Endothelial cell of umbilical vein (primary cell): ENCODE measurements at regions not wholly inside any gene's neighbourhood (a gene's known extent, or its start where the extent isn't known, plus 50 kb on each side); places are given as distances from the start of the nearest gene placed in this dataset.

ENCODE experiments used
- BruUV-seq: library from RNA; stranded (reverse); fragments of 400-500 nt; replicated peaks from 2 replicates; lab custom pipeline; 2021; lab: Mats Ljungman, UMichigan
- CTCF ChIA-PET: fragments of 300-600, 350-600 bp; sonication (Branson Sonifier 250); formaldehyde crosslinking; loops from one replicate; lab custom pipeline; 2021; ENCODE audit warnings: antibody characterized with exemption, inconsistent platforms; lab: Charles Lee
- POLR2A ChIA-PET: fragments of 300-600, 350-600 bp; sonication (Branson Sonifier 250); formaldehyde crosslinking; loops from one replicate; lab custom pipeline; 2021; ENCODE audit warnings: antibody characterized with exemption, inconsistent platforms; lab: Charles Lee
- DNase-seq: peaks from one replicate; pipeline ENCODE4 v3.0.0-alpha.2; 2011; ENCODE audit warnings: low read depth, low spot score
- FAIRE-seq: peaks from 2 replicates; lab custom pipeline; 2011; peaks lifted over from hg19 to GRCh38; lab: Jason Lieb, UNC
- H2AFZ ChIP-seq: 2 replicates; pipeline ENCODE4 v1.6.0; 2012; ENCODE audit warnings: low read depth, low read length, control low read depth, inconsistent platforms
- H3K27ac ChIP-seq: 2 replicates; pipeline ENCODE4 v1.5.1; 2011; ENCODE audit warnings: low read depth, mild to moderate bottlenecking, control low read depth, low read length, moderate library complexity; ENCODE audit not compliant: insufficient read depth
- H3K27me3 ChIP-seq, 2 experiments: 2 replicates each; pipeline versions ENCODE4 v1.6.0 to v1.6.1; 2011; ENCODE audit warnings: low read length in 2 of 2, mixed read lengths in 1 of 2; ENCODE audit not compliant: control insufficient read depth in 2 of 2, insufficient read depth in 2 of 2
- H3K36me3 ChIP-seq, 2 experiments: 2 replicates in 1 of 2; 3 replicates in 1 of 2; pipeline ENCODE4 v1.5.1; 2011; ENCODE audit warnings: low read length in 2 of 2, mild to moderate bottlenecking in 1 of 2, moderate library complexity in 1 of 2; ENCODE audit not compliant: control insufficient read depth in 2 of 2, insufficient read depth in 2 of 2; ENCODE audit errors: extremely low read depth in 1 of 2
- H3K4me1 ChIP-seq: 3 replicates; pipeline ENCODE4 v1.5.1; 2011; ENCODE audit warnings: mild to moderate bottlenecking, low read length; ENCODE audit not compliant: control insufficient read depth, insufficient read depth; ENCODE audit errors: extremely low read depth
- H3K4me2 ChIP-seq: 2 replicates; pipeline ENCODE4 v1.6.1; 2011; ENCODE audit warnings: low read length, control low read depth, mixed read lengths; ENCODE audit not compliant: insufficient read depth
- H3K4me3 ChIP-seq, 3 experiments: fragments of 200-600 bp in 1 of 3; sonication (generic), shearing (Covaris generic) in 1 of 3; replicated peaks in 1 of 3; 2 replicates each; pipeline ENCODE4 v1.5.1; 2011 to 2016; ENCODE audit warnings: control low read depth in 3 of 3, low read length in 3 of 3, mild to moderate bottlenecking in 2 of 3, inconsistent platforms in 1 of 3, low read depth in 1 of 3, moderate library complexity in 1 of 3; ENCODE audit not compliant: insufficient read depth in 1 of 3
- H3K79me2 ChIP-seq: 2 replicates; pipeline ENCODE4 v1.6.0; 2012; ENCODE audit warnings: low read length, inconsistent platforms; ENCODE audit not compliant: control insufficient read depth, insufficient read depth
- H3K9ac ChIP-seq: replicated peaks from 2 replicates; pipeline ENCODE3; 2011; ENCODE audit warnings: low read length, control low read depth; ENCODE audit not compliant: insufficient read depth; ENCODE audit errors: extremely low read depth
- H3K9me1 ChIP-seq: replicated peaks from 3 replicates; pipeline ENCODE4 v1.6.0; 2011; ENCODE audit warnings: mild to moderate bottlenecking, low read length; ENCODE audit not compliant: control insufficient read depth, insufficient read depth; ENCODE audit errors: extremely low read depth
- H3K9me3 ChIP-seq: replicated peaks from 2 replicates; pipeline ENCODE4 v1.5.1; 2012; ENCODE audit warnings: low read length, inconsistent platforms; ENCODE audit not compliant: control insufficient read depth, insufficient read depth
- H4K20me1 ChIP-seq: replicated peaks from 2 replicates; pipeline ENCODE3; 2011; ENCODE audit warnings: mild to moderate bottlenecking, low read length; ENCODE audit not compliant: control insufficient read depth, insufficient read depth; ENCODE audit errors: extremely low read depth
- EZH2 ChIP-seq: IDR thresholded peaks from 2 replicates; pipeline ENCODE4 v1.6.1; 2012; ENCODE audit warnings: borderline replicate concordance, low read depth, mild to moderate bottlenecking, moderate library complexity, low read length, inconsistent platforms; ENCODE audit not compliant: severe bottlenecking
- FOS ChIP-seq: IDR thresholded peaks from 2 replicates; pipeline ENCODE4 v1.6.1; 2011; ENCODE audit warnings: mild to moderate bottlenecking, low read length, moderate library complexity, borderline replicate concordance; ENCODE audit not compliant: insufficient read depth
- GATA2 ChIP-seq: IDR thresholded peaks from 2 replicates; pipeline ENCODE4 v1.7.0; 2011; ENCODE audit warnings: low read depth, mild to moderate bottlenecking, moderate library complexity, mixed read lengths, low read length; ENCODE audit not compliant: insufficient read length, insufficient read depth
- JUN ChIP-seq: IDR thresholded peaks from 2 replicates; pipeline ENCODE4 v1.6.1; 2011; ENCODE audit warnings: borderline replicate concordance, low read depth; ENCODE audit not compliant: insufficient read length, insufficient read depth
- MYC ChIP-seq: IDR thresholded peaks from one replicate; pipeline ENCODE4 v1.6.1; 2011; ENCODE audit warnings: mild to moderate bottlenecking, low read depth, low read length
- POLR2A ChIP-seq: IDR thresholded peaks from 2 replicates; pipeline ENCODE4 v1.6.1; 2012; ENCODE audit warnings: low read depth, mild to moderate bottlenecking, control low read depth, low read length
- POLR2AphosphoS5 ChIP-seq: IDR thresholded peaks from 2 replicates; pipeline ENCODE4 v1.6.1; 2012; ENCODE audit warnings: low read depth, mild to moderate bottlenecking, control low read depth, low read length, moderate library complexity; ENCODE audit not compliant: insufficient read depth
- dilution Hi-C: fragments of 300-500 bp; cut with MboI; formaldehyde crosslinking; loops from one replicate; pipeline ENCODE4 v1.15.0; 2019; ENCODE audit warnings: low sequenced_read_pairs; ENCODE audit not compliant: extremely low pct_ligation_motif_present
- intact Hi-C: fragments of 100-400 bp; cut with micrococcal nuclease; formaldehyde crosslinking; loops from one replicate; pipeline ENCODE4 v1.10.0; 2022
- TF ChIP-seq, protein P1 (sequence below), 2 donors: IDR thresholded peaks; 1 replicate in 1 of 2; 2 replicates in 1 of 2; pipeline ENCODE4 v1.5.1; 2011; ENCODE audit warnings: low read length in 2 of 2, mild to moderate bottlenecking in 2 of 2, moderate library complexity in 2 of 2, control low read depth in 1 of 2, inconsistent platforms in 1 of 2, low read depth in 1 of 2; ENCODE audit not compliant: insufficient read depth in 1 of 2; ENCODE audit errors: extremely low read depth in 1 of 2
- TF ChIP-seq, protein P2 (sequence below): IDR thresholded peaks from 2 replicates; pipeline ENCODE4 v1.6.1; 2011; ENCODE audit not compliant: insufficient read depth, insufficient read length

DNA sequence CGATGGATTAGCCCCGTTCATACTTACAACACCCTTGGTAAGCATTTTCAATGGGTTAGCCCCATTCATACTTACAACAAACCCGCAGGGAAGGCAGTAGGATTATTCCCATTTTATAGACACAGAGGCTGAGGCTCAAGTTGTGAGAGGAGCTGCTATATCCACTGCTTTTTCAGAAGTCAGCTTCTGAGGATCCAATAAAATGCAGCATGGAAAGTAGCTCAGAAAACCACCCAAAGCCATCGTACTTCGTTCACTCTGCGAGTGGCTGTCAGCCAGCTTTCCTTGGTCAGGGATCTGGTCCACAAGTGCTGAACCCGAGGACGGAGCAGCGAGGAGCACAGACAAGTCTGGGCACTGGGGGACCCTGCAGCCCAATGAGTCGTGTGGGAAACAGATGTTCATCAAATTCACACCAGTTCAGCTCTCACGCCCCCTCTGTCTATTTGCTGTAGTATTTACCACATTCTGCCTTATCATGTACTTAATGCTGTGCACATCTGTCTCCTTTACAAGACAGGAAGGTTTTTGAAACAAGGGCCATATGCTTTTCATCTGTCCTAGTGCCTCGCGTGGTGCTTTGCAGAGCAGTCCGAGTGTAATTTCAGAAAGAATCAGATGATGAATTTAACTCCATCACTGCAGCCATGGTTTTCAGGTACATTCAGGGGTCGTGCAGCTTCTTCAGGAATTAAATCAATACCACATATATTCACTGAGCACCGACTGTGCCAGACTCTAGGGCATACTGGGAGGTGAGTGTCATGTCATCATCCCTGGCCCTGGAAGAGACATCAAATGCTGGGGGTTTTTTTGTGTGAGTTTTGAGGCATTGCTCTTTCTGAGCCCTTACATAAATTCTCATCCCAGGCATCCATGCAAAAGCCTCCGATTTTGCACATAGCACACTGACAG is 256.9 kb downstream of the CDH26 start:
- H3K9me3 ChIP-seq: no peaks in the 10 kb centered on the region

More for the DNA sequence above, 256.9 kb downstream of the CDH26 start:
- no peak overlapping the region for H3K27ac ChIP-seq
- intact Hi-C loops: no loop called here
- TF ChIP-seq GATA2 (no peak), MYC (no peak), POLR2A (no peak), EZH2 (no peak), JUN (no peak), FOS (no peak), POLR2AphosphoS5 (no peak)
- TF ChIP-seq, protein P1, sequence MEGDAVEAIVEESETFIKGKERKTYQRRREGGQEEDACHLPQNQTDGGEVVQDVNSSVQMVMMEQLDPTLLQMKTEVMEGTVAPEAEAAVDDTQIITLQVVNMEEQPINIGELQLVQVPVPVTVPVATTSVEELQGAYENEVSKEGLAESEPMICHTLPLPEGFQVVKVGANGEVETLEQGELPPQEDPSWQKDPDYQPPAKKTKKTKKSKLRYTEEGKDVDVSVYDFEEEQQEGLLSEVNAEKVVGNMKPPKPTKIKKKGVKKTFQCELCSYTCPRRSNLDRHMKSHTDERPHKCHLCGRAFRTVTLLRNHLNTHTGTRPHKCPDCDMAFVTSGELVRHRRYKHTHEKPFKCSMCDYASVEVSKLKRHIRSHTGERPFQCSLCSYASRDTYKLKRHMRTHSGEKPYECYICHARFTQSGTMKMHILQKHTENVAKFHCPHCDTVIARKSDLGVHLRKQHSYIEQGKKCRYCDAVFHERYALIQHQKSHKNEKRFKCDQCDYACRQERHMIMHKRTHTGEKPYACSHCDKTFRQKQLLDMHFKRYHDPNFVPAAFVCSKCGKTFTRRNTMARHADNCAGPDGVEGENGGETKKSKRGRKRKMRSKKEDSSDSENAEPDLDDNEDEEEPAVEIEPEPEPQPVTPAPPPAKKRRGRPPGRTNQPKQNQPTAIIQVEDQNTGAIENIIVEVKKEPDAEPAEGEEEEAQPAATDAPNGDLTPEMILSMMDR (IDR thresholded peaks at IDR 0.05; ENCODE audit: extremely low read depth in 1 of 2, insufficient read depth in 1 of 2, low read depth in 1 of 2, low read length in 2 of 2): no peak
- TF ChIP-seq, protein P2, sequence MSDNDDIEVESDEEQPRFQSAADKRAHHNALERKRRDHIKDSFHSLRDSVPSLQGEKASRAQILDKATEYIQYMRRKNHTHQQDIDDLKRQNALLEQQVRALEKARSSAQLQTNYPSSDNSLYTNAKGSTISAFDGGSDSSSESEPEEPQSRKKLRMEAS: no peak
- no TSS peak for BruUV-seq
- H4K20me1 ChIP-seq: no peaks in the 10 kb centered on the region
- no peaks in the 10 kb centered on the region for H3K36me3 ChIP-seq
- DNase-seq (no peak), FAIRE-seq (no peak)
- H3K4me1 ChIP-seq: no peaks in the 10 kb centered on the region
- no peak overlapping the region for H2AFZ ChIP-seq
- dilution Hi-C loops: no loop called here
- H3K9me1 ChIP-seq: no peaks in the 10 kb centered on the region
- no peak overlapping the region for H3K4me3 ChIP-seq
- no peak overlapping the region for H3K4me2 ChIP-seq
- POLR2A ChIA-PET: no interaction called here
- H3K27me3 ChIP-seq: no peaks in the 10 kb centered on the region
- H3K79me2 ChIP-seq: no peaks in the 10 kb centered on the region
- CTCF ChIA-PET: no interaction called here
- no peak overlapping the region for H3K9ac ChIP-seq
